NCI-H1694 (cell line): ENCODE measurements at regions not wholly inside any gene's neighbourhood (a gene's known extent, or its start where the extent isn't known, plus 50 kb on each side); places are given as distances from the start of the nearest gene placed in this dataset.
"Not testable (repeated sequence)": the region's sequence is repeated elsewhere in the genome, so short reads cannot be mapped to it uniquely, and the experiment has no call there.

Experiments
- DNase-seq: peaks from one replicate; lab custom pipeline; 2025; lab: John Stamatoyannopoulos, UW

DNA sequence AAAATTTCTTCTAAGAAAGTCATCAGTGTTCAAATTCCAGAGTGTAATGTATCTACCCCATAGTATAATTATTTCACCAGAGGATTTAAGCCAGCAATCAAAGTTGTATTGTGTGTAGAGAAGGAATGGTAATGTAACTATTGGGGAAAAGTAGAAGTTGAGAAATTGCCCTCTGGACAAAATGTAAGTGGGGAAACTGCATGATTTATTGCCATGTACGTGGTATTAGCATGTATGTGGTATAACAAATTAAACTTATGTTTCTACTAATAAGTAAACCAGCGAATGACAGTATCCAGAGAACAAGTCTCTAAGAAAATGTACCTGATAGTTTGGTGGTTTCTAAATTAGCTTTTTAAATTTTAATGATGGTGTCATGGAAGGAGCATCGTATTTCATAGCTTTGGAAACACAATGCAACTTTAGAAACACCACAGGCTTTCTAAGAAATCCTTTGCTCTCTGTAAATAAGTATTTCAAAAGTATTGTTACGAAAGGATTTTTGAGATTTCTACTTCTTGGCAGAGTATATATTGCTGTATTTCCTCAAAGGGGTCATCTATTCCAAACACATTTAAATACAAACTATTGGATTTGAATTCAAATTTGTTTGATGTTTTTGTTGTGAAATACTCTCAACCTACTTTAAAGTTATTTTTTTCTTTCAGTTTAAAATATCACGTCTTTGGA lies 1018.9 kb upstream of the ZEB2 start:
- DNase-seq, result no peak

DNA sequence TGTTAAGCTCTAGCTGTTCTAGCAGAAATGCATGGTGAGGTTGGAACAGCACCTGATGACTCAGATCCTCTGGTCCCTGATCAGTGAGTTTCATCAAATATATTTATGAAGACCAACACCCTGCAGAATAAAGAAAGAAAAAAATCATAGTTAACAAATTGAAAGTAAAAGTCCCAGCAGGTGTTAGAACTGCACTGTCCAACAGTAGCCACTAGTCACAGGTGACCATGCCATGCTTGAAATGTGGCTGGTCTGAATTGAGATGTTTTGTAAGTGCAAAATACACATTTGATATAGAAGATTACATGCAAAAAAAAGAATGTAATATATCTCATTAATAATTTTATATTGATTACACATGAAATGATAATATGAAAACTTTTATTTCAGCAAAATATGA lies 1010.7 kb upstream of the ZEB2 start:
- DNase-seq, result no peak

DNA sequence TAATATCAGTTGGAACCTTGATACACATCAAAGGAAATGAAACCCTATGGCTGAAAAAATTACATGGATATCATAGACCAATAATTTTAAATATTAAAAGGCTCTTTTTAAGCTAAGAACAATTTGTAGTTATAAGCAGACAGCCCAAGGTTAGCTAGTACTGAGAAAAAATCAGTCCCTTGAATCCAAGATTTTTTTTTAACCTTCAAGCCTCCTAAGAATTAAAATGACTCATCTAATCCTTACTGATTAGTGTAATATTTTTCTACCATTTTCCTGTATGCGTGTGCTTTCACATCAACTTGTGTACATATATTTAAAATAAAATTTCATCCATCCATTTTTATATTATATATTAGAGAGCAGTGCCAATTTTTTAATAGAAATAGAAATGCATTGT lies 1004.9 kb upstream of the ZEB2 start:
- no peak for DNase-seq

DNA sequence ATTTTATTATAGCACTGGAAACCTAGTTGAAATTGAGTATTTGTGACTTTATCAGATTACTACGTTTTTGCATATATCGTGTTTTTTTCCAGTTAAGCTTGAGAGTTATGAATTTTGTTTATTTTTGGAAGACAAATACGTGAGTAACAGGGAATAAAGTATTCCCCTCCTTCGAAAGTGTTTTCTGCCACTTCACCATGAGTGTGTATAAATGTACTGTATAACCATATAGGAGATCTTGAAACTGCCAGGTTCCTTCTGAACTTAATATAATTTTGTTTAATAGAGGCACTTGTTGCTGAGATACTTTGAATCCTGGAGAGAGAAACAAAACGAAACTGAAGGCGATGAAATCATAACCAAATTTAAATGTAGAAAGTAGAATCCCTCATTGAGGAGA lies 1004.4 kb upstream of the ZEB2 start:
- DNase-seq, result no peak

DNA sequence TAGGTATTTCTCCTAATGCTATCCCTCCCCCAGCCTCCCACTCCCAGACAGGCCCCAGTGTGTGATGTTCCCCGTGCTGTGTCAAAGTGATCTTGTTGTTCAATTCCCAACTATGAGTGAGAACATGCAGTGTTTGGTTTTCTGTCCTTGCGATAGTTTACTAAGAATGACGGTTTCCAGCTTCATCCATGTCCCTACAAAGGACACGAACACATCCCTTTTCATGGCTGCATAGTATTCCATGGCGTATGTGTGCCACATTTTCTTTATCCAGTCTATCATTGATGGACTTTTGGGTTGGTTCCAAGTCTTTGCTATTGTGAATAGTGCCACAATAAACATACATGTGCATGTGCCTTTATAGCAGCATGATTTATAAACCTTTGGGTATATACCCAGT lies 999.3 kb upstream of the ZEB2 start:
- not testable (repeated sequence) for DNase-seq

DNA sequence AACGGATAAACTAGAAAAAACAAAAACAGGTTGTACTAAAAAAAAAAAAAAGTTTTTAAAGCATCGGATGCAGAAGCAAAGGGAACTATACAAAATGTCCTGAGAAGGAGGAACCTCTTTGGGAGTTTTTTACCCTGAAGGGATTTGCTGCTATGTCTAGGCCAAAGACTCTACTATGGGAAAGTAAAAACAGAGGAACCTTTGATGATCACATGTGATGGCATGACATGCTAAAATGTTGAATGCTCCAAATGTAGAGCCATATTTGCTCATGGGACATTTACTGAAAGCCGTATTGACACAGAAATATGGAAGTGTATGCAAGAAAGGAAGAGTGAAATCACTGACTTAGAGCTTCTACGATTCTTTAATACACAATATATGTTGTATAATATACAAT lies 992.0 kb upstream of the ZEB2 start:
- no peak for DNase-seq

DNA sequence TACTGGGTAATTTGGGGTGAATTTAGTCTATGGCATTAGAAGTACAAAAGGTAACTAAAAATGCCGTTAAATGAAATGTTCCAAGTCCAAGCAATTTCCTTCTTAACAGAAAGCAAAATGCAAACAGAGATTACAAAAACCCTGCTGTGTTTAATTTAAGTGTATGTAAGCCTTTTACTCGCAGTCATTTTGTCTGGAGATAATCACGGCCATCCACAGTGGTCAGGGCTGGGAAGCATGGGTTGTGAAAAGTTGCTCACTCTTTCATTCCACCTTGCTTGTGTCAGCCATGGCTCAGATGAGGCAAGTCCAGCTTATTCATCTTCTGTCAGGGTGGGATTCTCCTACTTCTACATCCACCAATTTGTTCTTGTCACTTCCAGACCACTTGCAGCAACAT lies 983.6 kb upstream of the ZEB2 start:
- no peak for DNase-seq

DNA sequence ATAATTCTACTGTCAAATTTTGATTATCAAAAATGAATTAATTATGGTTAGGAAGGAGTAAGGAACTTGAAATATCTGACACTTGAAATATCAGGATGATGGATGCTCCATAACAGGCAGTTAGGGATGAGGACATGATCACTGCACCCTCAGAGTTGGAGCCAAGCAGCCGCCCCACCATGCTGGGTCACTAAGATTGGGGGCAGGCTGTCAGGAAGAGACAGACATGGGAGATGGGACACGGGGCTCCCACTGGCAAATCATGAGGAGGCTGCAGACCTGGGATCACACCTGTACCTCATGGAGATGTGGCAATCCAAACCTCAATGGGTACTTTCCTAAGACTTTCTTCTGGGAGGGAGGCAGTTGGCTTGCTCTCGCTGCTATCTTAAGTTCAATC lies 982.0 kb upstream of the ZEB2 start:
- DNase-seq, result no peak

DNA sequence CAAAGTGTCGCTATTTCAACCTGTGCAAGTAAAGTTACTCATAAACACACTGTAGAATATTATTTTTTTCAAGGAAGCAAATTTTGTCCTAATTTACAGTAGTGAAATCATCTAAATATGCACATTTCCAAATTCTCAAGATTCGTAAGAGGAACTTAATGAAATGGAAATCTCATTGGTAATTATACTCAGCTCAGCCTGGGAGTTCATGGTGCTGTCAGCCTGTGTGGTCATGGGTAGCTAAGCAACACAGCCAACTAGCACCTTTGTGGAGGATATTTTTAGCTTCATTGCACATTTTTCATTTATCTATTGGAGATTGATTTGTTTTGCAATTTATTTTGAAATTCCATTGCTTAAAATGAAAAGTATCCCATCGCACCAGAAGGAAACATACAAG lies 975.7 kb upstream of the ZEB2 start:
- no peak for DNase-seq

DNA sequence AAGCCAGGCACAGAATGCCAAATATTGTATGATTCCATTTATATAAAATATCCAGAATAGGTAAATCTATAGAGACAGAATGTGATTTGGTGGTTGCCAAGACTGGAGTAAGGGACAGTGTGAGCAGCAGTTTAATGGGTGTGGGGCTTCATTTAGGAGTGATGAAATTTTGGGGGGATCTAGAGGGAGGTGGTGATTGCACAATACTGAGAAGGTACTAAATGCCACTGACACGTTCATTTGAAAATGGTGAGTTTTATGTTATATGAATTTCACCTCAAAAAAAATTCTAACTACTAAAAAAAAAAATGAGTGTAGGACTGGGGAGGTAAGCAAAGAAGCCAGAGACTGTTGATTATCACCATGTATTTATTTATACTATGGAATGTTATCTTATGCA lies 974.5 kb upstream of the ZEB2 start:
- DNase-seq, result no peak

DNA sequence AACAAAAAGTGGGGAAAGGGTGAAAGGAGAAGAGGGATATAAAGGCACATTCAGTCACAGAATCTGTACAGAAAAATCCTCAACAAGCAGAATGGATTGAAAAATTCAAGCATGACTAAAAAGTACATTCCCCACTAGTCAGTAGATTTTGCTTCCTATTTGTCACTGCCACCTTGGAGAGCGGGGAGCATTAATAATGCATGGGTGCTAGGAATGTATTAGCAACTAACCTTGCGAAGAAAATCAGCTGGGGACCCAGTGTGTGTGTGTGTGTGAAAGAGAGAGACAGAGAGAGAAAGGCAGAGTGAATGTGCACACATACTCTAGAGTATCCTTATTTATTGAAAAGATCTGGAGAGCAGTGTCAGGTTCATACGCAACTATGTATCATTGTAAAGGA lies 968.7 kb upstream of the ZEB2 start:
- no peak for DNase-seq

DNA sequence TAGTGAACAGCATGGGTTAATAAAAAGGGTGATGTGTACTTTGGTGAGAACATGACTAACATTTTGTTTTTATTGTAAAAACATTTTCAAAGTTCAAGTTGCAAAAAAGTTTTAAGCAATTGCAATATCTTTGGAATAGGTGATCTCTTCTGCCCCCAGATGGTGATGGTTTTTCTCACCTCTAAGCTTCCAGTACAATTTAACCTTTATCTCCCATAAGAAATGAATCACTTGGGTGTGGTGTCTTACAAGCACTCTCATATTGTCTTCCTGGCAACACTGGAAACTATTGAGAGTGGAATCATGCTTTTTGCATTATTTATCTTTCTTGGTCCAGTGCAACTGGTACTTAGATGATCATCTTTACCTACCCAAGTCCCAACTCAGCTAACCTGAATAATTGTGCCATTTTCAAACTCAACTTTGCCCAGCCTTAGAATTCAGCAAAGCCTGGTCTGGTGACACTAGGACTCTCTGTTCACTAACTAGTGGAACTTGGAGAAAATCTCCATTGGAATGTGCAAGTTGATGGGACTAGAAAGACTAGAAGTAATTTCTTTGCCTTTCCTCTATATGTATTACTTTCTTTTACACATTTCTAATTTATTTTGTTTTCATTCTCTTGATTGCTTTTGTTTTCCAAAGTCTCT lies 964.7 kb upstream of the ZEB2 start:
- no peak for DNase-seq

DNA sequence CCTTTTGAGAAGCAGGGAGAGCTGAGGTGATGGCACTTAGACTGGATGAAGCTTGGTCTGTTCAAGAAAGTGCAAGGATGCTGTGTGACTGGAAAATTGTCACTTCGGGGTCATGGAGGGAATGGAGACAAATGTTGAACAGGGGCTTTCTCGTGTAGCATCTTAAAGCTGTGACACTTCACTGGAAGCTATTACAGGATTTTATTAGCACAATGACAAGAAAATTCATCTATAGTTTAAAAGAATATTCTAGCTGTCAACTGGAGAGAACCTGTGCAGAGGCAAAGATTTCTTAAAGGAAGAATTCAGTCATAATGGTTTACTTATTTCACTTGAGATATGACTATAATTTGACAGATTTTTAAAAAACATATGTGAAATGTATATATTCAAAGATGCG lies 963.9 kb upstream of the ZEB2 start:
- DNase-seq, result no peak

DNA sequence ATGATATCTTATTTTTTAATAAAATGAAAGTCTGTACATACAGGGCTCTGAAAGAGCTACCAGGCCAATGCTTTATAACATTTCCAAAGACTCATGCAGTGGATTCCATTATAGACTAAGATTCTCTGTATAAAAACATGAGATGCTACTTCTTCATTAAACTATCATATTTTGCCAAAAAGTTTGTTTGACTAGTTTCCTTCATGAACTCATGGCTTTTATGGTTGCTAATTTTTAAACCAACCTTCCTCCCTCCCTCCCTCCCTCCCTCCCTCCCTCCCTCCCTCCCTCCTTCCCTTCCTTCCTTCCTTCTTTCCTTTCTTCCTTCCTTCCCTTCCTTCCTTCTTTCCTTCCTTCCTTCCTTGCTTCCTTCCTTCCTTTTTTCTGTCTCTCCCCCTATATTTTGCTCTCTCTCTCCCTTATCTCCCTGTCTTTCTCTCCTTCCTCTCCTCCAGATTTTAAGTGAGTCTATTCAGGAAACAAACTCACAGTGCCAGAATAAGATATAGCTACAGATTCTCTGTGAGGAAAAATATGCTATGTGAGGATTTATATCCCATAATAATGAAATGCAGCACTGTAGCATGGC lies 961.5 kb upstream of the ZEB2 start:
- DNase-seq, result no peak

DNA sequence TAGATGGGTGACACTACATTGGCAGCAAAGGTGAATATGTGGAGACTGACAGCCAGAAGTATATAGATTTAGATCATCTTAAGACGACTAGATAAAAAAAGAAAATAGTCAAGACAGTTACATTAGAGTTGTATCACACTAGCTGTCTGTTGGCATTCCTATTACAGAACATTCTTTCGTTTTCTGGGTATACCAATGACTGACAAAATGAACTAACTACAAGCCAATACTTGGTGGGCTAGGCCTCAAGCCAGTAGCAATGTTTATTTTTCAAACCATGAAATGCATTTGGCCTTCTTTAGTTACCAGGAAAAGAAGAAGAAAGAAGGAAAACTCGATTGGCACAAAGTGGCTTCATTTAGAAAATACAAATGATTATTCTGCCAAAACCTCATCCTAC lies 944.9 kb upstream of the ZEB2 start:
- no peak for DNase-seq

DNA sequence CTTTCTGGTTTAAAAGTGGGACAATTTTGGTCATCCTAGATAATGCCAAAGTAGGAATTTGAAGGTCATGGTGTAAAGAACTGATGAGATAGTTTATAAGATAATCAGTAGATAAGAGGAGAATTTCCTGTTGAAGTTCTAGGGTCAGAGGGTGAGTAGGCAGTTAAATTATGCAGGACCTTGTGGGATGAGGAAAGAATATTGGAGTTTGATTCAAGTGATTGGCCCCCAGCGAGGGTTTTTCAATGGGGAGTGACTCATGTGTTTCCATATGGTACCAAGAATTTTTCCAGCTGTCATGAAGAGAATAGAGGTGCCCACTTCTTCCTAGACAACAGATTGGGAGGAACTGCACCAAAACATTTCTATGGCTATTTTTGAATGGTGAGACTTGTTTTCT lies 940.2 kb upstream of the ZEB2 start:
- DNase-seq, result no peak

DNA sequence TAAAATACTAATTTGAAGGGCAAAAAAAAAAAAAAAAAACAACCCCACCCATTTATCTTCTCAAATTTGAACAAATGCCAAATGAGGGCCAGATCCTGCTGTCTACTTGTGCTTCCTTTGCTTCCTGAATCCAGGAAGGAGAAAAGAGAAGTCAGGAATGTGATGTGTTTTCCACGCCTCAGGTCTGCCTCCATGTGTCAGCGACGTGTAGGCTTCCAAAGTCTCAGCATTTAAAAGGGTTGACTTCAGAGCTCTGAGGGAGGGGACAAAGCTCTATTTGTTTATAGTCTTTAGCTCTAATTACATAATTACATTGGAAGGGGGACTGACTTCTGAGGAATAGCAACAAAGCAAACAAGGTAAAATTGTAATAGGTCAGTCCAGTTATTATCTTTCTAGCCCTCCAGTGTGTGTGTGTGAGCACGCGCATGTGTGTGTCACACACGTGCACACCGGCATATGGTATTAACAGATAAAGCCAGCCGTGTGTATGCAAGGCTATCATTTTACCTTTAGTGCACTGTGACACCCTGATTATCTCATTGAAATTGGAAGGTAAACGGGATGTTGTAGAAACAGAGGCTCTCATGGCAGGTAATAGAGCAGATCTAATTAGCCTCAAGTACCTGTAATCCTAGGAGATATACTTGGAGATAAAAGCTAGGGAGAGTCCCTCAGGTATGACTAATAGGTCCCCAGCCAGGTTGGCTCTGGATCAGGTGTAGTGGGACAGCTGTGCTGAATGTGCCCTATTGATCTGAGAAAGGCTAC lies 911.4 kb upstream of the ZEB2 start:
- no peak for DNase-seq

DNA sequence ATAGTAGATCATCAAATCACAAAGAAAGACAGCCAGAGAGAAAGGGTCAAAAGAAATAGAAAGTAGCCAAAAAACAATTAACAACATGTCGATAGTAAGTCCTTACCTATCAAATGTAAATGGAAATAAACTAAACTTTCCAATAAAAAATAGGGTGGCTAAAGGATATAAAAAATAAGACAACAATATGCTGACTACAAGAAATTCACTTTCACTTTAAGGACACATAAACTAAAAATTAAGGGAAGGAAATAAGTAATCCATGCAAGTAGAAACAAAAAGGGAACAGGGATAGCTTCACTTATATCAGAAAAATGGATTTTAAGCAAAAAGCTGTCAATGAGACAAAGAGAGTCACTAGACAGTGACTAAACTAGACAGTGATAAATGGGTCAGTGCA lies 903.9 kb upstream of the ZEB2 start:
- no peak for DNase-seq

DNA sequence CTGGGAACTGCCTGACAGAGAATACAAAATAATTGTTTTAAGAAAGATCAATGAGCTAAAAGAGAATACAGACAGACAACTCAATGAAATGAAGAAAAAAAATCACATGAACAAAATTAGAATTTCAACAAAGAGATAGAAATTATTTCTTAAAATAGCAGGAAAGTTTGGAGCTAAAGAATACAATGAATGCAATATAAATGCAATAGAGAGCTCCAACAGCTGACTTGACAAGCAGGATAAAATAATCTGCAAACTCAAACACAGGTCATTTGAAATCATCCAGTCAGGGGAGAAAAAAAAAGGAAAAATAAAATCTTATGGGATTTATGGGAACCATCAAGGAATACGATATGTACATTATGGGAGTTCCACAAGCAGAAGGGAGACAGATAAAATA lies 902.7 kb upstream of the ZEB2 start:
- no peak for DNase-seq

DNA sequence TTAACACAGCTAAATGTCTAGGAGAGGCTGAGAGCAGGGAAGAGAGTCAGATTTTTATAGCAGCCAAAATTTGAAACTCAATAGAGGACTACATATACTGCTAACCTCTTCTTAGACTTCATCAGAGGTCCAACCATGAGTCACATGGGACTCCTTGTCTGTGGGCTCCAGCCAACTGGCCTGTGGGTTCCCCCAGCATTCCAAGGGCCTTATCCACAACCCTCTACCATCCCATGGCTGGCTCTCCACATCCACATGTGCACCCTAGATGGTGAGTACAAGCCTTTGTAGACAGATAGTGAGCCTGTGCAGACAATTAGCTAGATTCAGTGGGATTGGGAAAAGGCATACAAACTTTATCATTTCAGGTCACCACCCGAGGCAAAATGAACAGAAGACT lies 901.9 kb upstream of the ZEB2 start:
- no peak for DNase-seq

DNA sequence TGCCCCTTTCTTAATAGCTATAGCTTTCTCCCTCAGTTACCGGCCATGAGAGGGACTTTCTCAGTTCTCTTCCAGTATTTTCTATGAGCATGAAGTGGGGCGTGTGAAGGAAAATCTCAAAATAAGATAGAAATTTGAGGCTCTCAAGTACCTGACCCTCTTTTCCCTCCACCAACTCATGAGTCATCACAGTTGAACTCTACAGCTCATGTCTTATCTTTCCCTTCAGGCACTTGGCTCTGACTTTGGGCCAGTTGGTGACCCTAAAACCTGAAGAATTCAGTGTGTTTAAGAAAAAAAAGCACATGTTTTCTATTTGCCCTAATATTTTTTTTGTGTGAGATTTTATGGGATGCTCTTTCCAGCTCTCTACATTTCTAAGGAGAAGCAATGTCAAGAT lies 896.7 kb upstream of the ZEB2 start:
- DNase-seq, result no peak

DNA sequence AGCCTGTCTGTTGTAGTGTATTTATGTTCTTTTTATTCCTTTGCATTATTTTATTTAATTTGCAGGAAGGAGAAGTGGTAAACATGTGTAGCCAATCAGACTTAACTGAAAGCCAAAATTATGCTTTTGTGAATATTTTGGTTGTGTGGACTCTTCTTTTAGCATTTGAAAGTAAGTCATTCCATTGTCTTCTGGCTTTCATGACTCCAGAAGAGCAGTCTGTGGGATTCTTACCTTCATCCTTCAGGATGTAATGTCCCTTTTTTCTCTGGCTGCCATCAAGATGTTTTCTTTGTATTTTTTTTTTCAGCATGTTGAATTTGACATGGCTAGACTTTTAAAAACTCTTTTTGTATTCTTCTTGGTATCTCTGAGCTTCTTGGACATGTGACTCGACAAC lies 895.2 kb upstream of the ZEB2 start:
- no peak for DNase-seq
